ENCODE measurements at regions not wholly inside any gene's neighbourhood (a gene's known extent, or its start where the extent isn't known, plus 50 kb on each side); places are given as distances from the start of the nearest gene placed in this dataset.

GRCh38 chr17:77819497-77819896 lies 139.0 kb upstream of the TNRC6C start:
- no peak for TF ChIP-seq CTCF (conservative IDR thresholded peaks at IDR 0.05)

DNA sequence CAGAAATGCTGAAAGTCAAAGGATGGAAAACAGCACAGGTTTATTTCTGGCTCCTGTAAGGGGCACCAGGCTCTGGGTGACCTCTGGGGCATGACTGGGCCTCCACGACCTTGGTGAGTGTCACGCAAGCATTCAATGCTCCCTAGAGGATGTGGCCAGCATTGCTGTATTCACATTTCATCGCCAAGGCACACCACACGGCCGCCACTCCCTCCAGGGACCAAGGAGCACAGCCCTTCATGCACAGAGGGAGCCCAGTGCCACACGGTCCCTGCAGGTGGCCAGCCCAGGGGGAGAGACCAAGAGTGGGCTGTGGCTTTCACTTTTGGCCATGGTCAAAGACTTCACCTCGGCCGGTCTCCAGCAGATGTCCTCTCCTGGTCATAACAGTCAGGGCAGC lies 137.4 kb upstream of the TNRC6C start:
- peak; percentile 15; the same call in 1 of the 2 replicates for TF ChIP-seq CTCF (conservative IDR thresholded peaks at IDR 0.05)
- H3K27ac ChIP-seq = no peak overlapping the region

More at GRCh38 chr17:77819497-77819896, 139.0 kb upstream of the TNRC6C start:
- no peak overlapping the region for H3K27ac ChIP-seq

DNA sequence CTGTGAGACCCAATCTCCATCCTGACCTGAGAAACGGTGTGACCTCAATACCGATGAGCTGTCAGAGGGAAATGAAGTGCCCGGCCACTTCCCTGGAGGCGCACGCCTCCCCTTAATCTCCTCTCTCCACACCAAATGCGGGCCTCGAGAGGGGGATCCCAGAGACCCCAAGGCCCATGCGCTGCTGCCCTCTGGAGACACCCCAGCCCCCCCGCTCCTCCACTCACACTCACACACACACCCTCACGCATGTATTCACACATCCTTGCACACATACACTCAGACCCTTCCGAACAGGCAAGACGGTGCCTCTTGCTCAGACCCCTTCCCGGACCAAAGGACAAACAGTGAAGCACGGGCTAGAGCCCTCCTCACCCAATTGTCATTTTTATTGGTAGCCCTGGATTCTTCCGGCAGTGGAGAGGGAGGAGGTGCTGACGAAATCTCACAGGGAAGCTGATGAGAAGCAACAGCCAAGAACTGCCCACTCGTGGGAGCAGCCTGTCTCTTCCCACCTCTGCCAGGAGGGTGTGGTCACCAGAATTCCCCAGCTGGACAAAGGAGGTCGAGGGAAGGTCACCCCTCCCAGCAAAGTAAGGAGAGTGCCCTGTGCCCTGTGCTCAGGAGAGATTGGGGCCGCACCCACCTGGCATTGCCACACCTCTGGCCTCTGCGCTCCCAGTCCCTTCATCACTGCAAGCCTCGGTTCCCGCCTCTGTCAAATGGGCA lies 136.0 kb upstream of the TNRC6C start:
- no peak overlapping the region for H3K27ac ChIP-seq
- no peak for TF ChIP-seq CTCF (conservative IDR thresholded peaks at IDR 0.05)

GRCh38 chr17:77824102-77824779 lies 134.3 kb upstream of the TNRC6C start:
- no peak overlapping the region for H3K27ac ChIP-seq
- TF ChIP-seq CTCF (conservative IDR thresholded peaks at IDR 0.05) = no peak

GRCh38 chr17:77824780-77825280 lies 133.7 kb upstream of the TNRC6C start:
- TF ChIP-seq CTCF (conservative IDR thresholded peaks at IDR 0.05) = no peak
- no peak overlapping the region for H3K27ac ChIP-seq

- H3K27ac ChIP-seq = no peak overlapping the region
- no peak for TF ChIP-seq CTCF (conservative IDR thresholded peaks at IDR 0.05)
Observed at GRCh38 chr17:77825621-77826020, 132.9 kb upstream of the TNRC6C start.

- H3K27ac ChIP-seq = no peak overlapping the region
- TF ChIP-seq CTCF (conservative IDR thresholded peaks at IDR 0.05) = no peak
Observed at GRCh38 chr17:77826132-77826873, 132.2 kb upstream of the TNRC6C start.

Measured in VCaP (cell line).